ENCODE measurements at regions not wholly inside any gene's neighbourhood (a gene's known extent, or its start where the extent isn't known, plus 50 kb on each side); places are given as distances from the start of the nearest gene placed in this dataset.

- no peak overlapping the region for H3K27ac ChIP-seq
- H3K4me1 ChIP-seq (ENCODE audit: insufficient read depth): no peaks in the 10 kb centered on the region
- no peaks in the 10 kb centered on the region for H4K20me1 ChIP-seq (ENCODE audit: insufficient read depth, poor library complexity, severe bottlenecking)
- no peaks in the 10 kb centered on the region for H3K79me2 ChIP-seq
- DNase-seq (ENCODE audit: low spot score): no peak
- no peak overlapping the region for H2AFZ ChIP-seq
- H3K9me3 ChIP-seq (ENCODE audit: low read depth): no peaks in the 10 kb centered on the region
- no peaks in the 10 kb centered on the region for H3K36me3 ChIP-seq (replicated peaks; ENCODE audit: insufficient read depth, low read depth)
- no peaks in the 10 kb centered on the region for H3K27me3 ChIP-seq
- no peaks in the 10 kb centered on the region for H3K9me2 ChIP-seq (replicated peaks; ENCODE audit: insufficient read depth)
- 65% methylated on average over 7 of the region's 7 CpGs for WGBS (ENCODE audit: low lambda C conversion rate, missing lambda C conversion rate)
- TF ChIP-seq EZH2phosphoT487 (IDR thresholded peaks at IDR 0.05; ENCODE audit: low read depth, severe bottlenecking, unreplicated experiment): no peak
- no peak for TF ChIP-seq EZH2 (IDR thresholded peaks at IDR 0.05; ENCODE audit: borderline replicate concordance)
- TF ChIP-seq, protein P1, sequence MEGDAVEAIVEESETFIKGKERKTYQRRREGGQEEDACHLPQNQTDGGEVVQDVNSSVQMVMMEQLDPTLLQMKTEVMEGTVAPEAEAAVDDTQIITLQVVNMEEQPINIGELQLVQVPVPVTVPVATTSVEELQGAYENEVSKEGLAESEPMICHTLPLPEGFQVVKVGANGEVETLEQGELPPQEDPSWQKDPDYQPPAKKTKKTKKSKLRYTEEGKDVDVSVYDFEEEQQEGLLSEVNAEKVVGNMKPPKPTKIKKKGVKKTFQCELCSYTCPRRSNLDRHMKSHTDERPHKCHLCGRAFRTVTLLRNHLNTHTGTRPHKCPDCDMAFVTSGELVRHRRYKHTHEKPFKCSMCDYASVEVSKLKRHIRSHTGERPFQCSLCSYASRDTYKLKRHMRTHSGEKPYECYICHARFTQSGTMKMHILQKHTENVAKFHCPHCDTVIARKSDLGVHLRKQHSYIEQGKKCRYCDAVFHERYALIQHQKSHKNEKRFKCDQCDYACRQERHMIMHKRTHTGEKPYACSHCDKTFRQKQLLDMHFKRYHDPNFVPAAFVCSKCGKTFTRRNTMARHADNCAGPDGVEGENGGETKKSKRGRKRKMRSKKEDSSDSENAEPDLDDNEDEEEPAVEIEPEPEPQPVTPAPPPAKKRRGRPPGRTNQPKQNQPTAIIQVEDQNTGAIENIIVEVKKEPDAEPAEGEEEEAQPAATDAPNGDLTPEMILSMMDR (IDR thresholded peaks at IDR 0.05; ENCODE audit: poor library complexity): no peak
- no peak overlapping the region for H3K4me3 ChIP-seq
- H3K4me2 ChIP-seq: no peak overlapping the region
Observed at GRCh38 chr5:23169660-23170416, 316.7 kb upstream of the CDH12 start.

GRCh38 chr5:23164971-23165370, 311.8 kb upstream of the CDH12 start:
- Histone ChIP-seq H3K4me2 (no peak overlapping the region), H3K79me2 (no peaks in the 10 kb centered on the region), H3K4me1 (ENCODE audit: insufficient read depth) (no peaks in the 10 kb centered on the region), H3K27ac (no peak overlapping the region), H3K4me3 (no peak overlapping the region), H3K9me3 (ENCODE audit: low read depth) (no peaks in the 10 kb centered on the region), H4K20me1 (ENCODE audit: insufficient read depth, poor library complexity, severe bottlenecking) (no peaks in the 10 kb centered on the region), H3K27me3 (no peaks in the 10 kb centered on the region), H3K9me2 (replicated peaks; ENCODE audit: insufficient read depth) (no peaks in the 10 kb centered on the region), H3K36me3 (replicated peaks; ENCODE audit: insufficient read depth, low read depth) (no peaks in the 10 kb centered on the region), H2AFZ (no peak overlapping the region)
- no peak for TF ChIP-seq EZH2phosphoT487 (IDR thresholded peaks at IDR 0.05; ENCODE audit: low read depth, severe bottlenecking, unreplicated experiment)
- TF ChIP-seq, protein P1 (IDR thresholded peaks at IDR 0.05; ENCODE audit: poor library complexity): no peak
- TF ChIP-seq EZH2 (IDR thresholded peaks at IDR 0.05; ENCODE audit: borderline replicate concordance): no peak
- DNase-seq (ENCODE audit: low spot score): no peak

DNA sequence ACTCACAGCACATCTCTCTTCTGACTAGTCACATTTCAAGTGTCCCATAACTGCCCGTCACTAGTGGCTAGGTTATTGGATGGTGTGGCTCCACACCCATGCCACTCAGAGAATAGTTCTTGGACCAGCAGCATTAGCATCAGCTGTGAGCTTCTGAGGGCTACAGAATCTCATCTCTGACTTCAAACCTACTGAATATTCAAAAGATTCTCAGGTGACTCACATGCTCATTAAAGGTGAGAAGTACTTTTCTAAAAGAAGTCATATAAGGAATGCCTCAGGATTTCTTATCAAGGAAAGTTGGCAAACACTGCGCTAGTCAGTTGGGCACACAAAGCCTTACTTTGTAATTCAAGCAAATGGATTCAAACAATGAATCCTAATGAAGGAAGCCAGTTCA, 305.0 kb upstream of the CDH12 start:
- H3K4me1 ChIP-seq (ENCODE audit: insufficient read depth): no peaks in the 10 kb centered on the region
- no peak overlapping the region for H3K4me3 ChIP-seq
- no peaks in the 10 kb centered on the region for H3K27me3 ChIP-seq
- TF ChIP-seq EZH2 (IDR thresholded peaks at IDR 0.05; ENCODE audit: borderline replicate concordance): no peak
- no peak for TF ChIP-seq EZH2phosphoT487 (IDR thresholded peaks at IDR 0.05; ENCODE audit: low read depth, severe bottlenecking, unreplicated experiment)
- TF ChIP-seq, protein P1 (IDR thresholded peaks at IDR 0.05; ENCODE audit: poor library complexity): no peak
- H4K20me1 ChIP-seq (ENCODE audit: insufficient read depth, poor library complexity, severe bottlenecking): no peaks in the 10 kb centered on the region
- no peak overlapping the region for H3K4me2 ChIP-seq
- no peaks in the 10 kb centered on the region for H3K9me2 ChIP-seq (replicated peaks; ENCODE audit: insufficient read depth)
- H3K36me3 ChIP-seq (replicated peaks; ENCODE audit: insufficient read depth, low read depth): no peaks in the 10 kb centered on the region
- no peak overlapping the region for H2AFZ ChIP-seq
- H3K9me3 ChIP-seq (ENCODE audit: low read depth): no peaks in the 10 kb centered on the region
- DNase-seq (ENCODE audit: low spot score): no peak
- 82% methylated on average over 2 of the region's 2 CpGs for WGBS (ENCODE audit: low lambda C conversion rate, missing lambda C conversion rate)
- H3K79me2 ChIP-seq: no peaks in the 10 kb centered on the region
- no peak overlapping the region for H3K27ac ChIP-seq

Data from hepatocyte (in vitro differentiated cells).